ENCODE measurements at regions not wholly inside any gene's neighbourhood (a gene's known extent, or its start where the extent isn't known, plus 50 kb on each side); places are given as distances from the start of the nearest gene placed in this dataset.

GRCh38 chr10:28408237-28408777 lies 105.4 kb upstream of the MPP7 start:
- ATAC-seq: no peak
- TF ChIP-seq CREB5 (CRISPR knock-in tag; IDR thresholded peaks at IDR 0.05; ENCODE audit: low read depth) (no peak), TSHZ2 (CRISPR knock-in tag; IDR thresholded peaks at IDR 0.05) (no peak), ESRRG (CRISPR knock-in tag; IDR thresholded peaks at IDR 0.05) (no peak), TCF4 (CRISPR knock-in tag; IDR thresholded peaks at IDR 0.05; ENCODE audit: borderline replicate concordance) (no peak), ZNF70 (CRISPR knock-in tag; IDR thresholded peaks at IDR 0.05) (no peak), POU6F1 (CRISPR knock-in tag; IDR thresholded peaks at IDR 0.05; ENCODE audit: borderline replicate concordance, low read depth) (no peak), ZFP30 (CRISPR knock-in tag; IDR thresholded peaks at IDR 0.05) (no peak), RARB (CRISPR knock-in tag; IDR thresholded peaks at IDR 0.05) (no peak)

- ATAC-seq: no peak
- no peak for TF ChIP-seq GLIS3 (CRISPR knock-in tag; IDR thresholded peaks at IDR 0.05)
- no peak for TF ChIP-seq ZC3H10 (CRISPR knock-in tag; IDR thresholded peaks at IDR 0.05)
- no peak for TF ChIP-seq SNAI2 (CRISPR knock-in tag; IDR thresholded peaks at IDR 0.05)
- TF ChIP-seq TSHZ2 (CRISPR knock-in tag; IDR thresholded peaks at IDR 0.05): no peak
- TF ChIP-seq ZNF70 (CRISPR knock-in tag; IDR thresholded peaks at IDR 0.05): no peak
- TF ChIP-seq CREB5 (CRISPR knock-in tag; IDR thresholded peaks at IDR 0.05; ENCODE audit: low read depth): no peak
- no peak for TF ChIP-seq TCF4 (CRISPR knock-in tag; IDR thresholded peaks at IDR 0.05; ENCODE audit: borderline replicate concordance)
- TF ChIP-seq ZFP30 (CRISPR knock-in tag; IDR thresholded peaks at IDR 0.05): no peak
- TF ChIP-seq ZNF565 (CRISPR knock-in tag; conservative IDR thresholded peaks at IDR 0.05; ENCODE audit: low read depth): no peak
- no peak for TF ChIP-seq PATZ1 (CRISPR knock-in tag; IDR thresholded peaks at IDR 0.05; ENCODE audit: borderline replicate concordance)
- TF ChIP-seq CSDC2 (CRISPR knock-in tag; IDR thresholded peaks at IDR 0.05): no peak
- no peak for TF ChIP-seq POU6F1 (CRISPR knock-in tag; IDR thresholded peaks at IDR 0.05; ENCODE audit: borderline replicate concordance, low read depth)
- TF ChIP-seq RARB (CRISPR knock-in tag; IDR thresholded peaks at IDR 0.05): no peak
- no peak for TF ChIP-seq CSRNP3 (CRISPR knock-in tag; IDR thresholded peaks at IDR 0.05)
- no peak for TF ChIP-seq TOX (CRISPR knock-in tag; IDR thresholded peaks at IDR 0.05; ENCODE audit: borderline replicate concordance)
- TF ChIP-seq ARNTL (CRISPR knock-in tag; IDR thresholded peaks at IDR 0.05; ENCODE audit: borderline replicate concordance, low read depth): no peak
- no peak for TF ChIP-seq ISL1 (CRISPR knock-in tag; IDR thresholded peaks at IDR 0.05)
- no peak for TF ChIP-seq BACH2 (CRISPR knock-in tag; IDR thresholded peaks at IDR 0.05; ENCODE audit: borderline replicate concordance)
Observed at GRCh38 chr10:28410420-28411135, 107.7 kb upstream of the MPP7 start.
